GM18526 (cell line): ENCODE measurements at regions not wholly inside any gene's neighbourhood (a gene's known extent, or its start where the extent isn't known, plus 50 kb on each side); places are given as distances from the start of the nearest gene placed in this dataset.

Source experiments
- POLR2A ChIP-seq: IDR thresholded peaks from 3 replicates; pipeline ENCODE4 v1.6.1; 2011; ENCODE audit not compliant: insufficient read length; ENCODE audit errors: extremely low read depth

DNA sequence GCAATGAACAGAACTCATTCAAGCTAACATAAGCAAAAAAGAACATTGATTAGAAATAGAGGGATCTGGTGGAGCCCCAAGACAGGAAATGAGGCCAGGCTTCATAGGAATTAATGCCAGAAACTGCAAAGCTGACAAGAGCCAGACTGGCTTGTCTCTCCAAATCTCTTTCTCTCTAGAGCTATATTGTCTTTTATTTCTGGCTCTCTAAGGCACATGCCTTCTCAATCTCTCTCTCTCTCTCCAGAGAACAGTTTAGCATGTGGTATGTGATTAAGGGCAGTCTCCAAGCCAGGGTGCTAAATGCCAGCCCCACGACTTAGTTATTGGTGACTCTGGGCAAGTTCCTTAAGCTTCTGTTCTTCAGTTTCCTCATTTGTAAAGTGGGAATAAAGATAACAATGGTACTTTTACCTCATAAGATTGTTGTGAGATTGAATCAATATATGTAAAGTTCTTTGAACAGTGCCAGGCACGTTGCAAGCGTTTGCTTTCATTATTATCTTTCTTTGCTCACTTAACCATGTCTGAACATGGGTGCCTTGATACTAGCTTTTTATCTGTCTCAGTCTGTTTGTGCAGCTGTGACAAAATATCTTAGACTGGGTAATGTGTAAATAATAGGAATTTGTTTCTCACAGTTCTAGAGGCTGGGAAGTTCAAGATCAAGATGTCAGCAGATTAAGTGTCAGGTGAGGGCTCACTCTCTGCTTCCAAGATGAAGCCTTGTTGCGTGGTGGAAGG, 123.2 kb downstream of the BDH1 start:
- no peak for TF ChIP-seq POLR2A

- no peak for TF ChIP-seq POLR2A
Measured at GRCh38 chr3:197431346-197431910, 124.3 kb downstream of the BDH1 start.

DNA sequence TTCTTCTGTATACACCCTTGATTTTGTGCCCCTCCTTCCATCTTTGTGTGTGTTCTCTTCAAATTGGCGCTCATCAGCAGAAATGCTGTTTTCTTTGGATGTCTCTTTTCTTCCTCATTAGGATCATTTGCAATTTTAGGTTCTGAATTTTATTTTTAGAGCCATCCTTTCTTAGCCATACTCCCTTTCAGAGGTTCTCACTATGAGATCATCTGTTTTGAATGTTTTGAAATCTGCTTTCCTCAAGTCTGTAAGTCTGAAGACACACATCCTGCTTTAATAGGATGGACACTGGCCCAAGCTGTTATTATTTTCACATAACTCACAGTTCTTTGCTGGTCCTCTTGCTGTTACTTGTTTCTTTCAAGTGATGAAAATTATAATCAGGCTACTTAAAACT, 124.8 kb downstream of the BDH1 start:
- TF ChIP-seq POLR2A = no peak

DNA sequence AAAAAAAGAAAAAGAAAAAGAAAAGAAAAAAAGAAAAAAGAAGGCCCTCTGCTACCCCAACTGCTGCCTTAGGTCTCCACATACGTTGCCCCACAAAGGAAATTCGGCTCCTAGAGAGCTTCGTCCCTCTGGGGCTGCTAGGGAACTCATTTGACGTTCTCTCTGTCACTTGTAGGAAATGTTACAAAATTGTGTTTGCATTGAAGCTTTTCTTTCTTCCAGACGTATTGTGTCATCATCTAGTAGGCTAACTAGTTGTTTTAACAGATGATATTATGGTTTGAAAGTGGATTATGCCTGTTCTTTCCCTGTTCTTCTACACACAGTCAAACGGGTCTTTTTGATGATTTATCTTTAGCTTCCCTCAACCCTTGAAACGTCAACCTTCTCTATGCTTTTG, 125.3 kb downstream of the BDH1 start:
- no peak for TF ChIP-seq POLR2A

- no peak for TF ChIP-seq POLR2A
Measured at GRCh38 chr3:197428952-197429351, 126.8 kb downstream of the BDH1 start.

GRCh38 chr3:197428117-197428801, 127.5 kb downstream of the BDH1 start:
- TF ChIP-seq POLR2A = no peak

DNA sequence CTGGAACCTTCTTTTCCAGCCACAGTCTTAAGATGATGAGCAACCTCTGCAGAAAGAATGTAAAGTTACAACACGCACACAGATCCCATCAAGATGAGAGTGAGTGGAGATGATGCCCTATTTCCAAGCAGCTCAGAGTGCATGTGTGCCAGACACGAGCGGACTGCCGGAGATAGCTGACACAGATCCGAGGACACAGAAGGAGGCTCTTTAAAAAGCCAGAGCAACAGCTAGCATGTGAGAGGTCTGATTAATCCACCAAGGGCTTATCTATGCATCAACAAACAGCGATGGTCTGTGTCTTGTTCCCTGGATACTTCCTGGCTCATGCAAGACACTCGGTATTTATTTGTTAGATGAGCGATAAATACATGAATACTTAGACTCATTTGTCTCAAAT, 128.6 kb upstream of the DLG1 start:
- no peak for TF ChIP-seq POLR2A

GRCh38 chr3:197426121-197426566, 127.7 kb upstream of the DLG1 start:
- TF ChIP-seq POLR2A = no peak

DNA sequence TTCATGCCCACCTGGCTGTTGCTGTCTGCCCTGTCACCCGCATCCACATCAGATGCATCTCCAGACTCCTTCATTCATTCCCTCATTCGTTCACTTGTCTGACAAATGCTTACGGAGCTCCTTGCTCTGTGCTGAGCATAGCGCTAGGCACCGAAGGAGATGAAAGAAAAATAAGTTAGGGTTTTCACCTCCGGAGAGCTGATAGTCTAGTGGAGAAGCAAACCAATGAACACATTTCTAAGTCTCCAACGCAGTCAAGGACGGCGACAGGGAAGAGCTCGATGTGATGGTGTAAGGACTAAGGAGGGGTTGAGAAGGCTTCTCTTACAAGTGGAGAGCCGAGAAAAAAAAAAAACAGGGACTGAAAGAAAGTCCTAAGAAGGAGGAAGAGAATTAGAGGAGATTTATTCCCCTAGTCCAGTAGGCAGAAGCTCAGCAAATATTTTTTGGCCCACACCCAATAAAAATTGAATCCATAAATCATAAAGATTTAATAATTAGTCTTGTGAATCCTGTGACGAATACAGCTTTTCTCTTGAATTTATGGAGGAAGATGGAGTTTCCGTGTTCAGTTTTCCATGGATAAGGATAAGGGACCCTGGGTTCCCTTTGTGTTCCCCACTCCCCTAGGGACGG, 127.2 kb upstream of the DLG1 start:
- TF ChIP-seq POLR2A = no peak

GRCh38 chr3:197424674-197425484, 126.5 kb upstream of the DLG1 start:
- TF ChIP-seq POLR2A = no peak

DNA sequence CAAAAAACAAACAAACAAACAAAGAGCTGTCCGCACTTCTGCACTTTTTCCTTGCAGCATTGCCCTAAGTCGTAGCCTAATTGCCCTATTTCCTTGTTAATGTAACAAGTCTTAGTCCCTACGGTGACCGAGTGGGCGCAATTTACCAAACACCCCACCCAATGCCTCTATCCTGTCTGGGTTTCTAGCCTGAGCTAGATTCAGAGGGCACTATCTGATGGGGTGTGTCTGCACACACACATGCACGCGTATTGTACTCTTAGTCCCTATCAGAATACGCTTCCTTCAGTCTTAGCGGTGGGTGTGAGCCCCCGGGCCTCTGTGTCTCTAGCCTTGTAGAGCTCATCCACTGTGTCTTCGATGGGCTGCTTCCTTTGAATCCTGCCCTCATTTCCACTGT, 125.9 kb upstream of the DLG1 start:
- TF ChIP-seq POLR2A = no peak

GRCh38 chr3:197423376-197423775, 125.0 kb upstream of the DLG1 start:
- no peak for TF ChIP-seq POLR2A

DNA sequence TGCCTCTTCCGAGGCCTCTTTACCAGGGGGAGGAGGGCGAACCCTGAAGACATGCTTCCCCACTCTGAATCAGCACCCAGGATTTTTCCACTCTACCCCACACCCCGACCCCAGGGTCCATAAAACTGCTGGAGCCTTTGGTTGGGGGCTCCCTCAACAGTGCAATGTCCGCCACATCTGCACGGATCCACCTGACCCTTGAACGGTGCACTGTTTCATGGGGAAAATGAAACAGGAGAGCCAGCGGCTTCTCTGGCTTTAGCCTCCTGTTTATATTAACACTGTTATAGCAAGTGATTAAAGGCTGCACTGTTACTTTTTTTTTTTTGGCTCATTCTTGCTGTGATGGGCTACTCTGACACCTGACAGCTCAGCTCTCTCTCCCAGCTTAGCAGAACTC, 124.1 kb upstream of the DLG1 start:
- no peak for TF ChIP-seq POLR2A

GRCh38 chr3:197421021-197421420, 122.6 kb upstream of the DLG1 start:
- no peak for TF ChIP-seq POLR2A

DNA sequence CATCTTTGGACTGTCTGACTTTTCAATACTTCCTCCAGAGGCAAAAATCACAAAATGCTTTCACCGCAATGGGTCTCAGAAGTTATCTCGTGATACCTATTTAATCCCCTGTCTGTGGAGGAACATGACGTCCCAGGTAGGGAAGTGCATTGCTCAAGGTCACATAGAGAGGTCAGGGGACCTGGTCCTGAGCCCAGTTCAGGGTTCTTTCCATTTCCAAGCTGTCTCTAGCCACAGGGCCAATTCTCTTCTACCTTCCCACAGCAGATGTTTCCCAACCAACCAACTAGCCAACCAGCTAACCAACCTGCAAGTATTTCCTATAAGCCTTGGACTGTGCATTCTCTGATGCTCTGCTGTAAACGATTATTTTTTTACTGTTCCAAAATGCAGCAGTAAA, 122.2 kb upstream of the DLG1 start:
- TF ChIP-seq POLR2A = no peak
